Thyroid gland (tissue), 4 donors: ENCODE measurements at regions not wholly inside any gene's neighbourhood (a gene's known extent, or its start where the extent isn't known, plus 50 kb on each side); places are given as distances from the start of the nearest gene placed in this dataset.

Source experiments
- POLR2A ChIP-seq, 2 donors: fragments of 450-650 bp; IDR thresholded peaks; one replicate each; pipeline ENCODE4 v1.6.1; 2017; ENCODE audit warnings: antibody characterized with exemption in 2 of 2, mild to moderate bottlenecking in 2 of 2, moderate library complexity in 1 of 2
- TF ChIP-seq, protein P1 (sequence below), 6 experiments: fragments of 200-600 bp in 3 of 6; fragments of 450-650 bp in 3 of 6; sonication (generic) in 3 of 6; IDR thresholded peaks; one replicate each; pipeline ENCODE4 v1.5.1; 2016 to 2019; ENCODE audit warnings: antibody characterized with exemption in 6 of 6, mild to moderate bottlenecking in 2 of 6, inconsistent platforms in 1 of 6, moderate library complexity in 1 of 6

DNA sequence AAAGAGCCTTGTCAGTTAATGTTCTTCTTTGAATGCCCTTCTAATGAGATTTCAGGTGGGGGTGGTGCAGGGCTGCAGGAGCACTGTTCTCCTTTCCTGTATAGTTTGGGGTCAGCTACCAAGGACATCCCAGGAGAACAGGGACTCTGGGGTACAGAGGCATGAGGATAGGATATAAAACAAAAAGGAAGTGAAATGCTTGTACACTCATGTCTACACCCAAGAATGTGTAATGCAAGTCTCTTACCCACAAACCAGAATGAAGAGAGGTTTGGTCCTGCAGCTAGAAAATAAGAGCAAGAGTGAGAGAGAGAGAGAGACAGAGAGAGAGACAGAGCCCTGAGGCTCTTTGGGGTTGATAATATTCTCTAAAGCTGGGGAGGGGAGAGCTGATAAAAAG lies 151.8 kb upstream of the KCTD1 start:
- TF ChIP-seq, protein P1, sequence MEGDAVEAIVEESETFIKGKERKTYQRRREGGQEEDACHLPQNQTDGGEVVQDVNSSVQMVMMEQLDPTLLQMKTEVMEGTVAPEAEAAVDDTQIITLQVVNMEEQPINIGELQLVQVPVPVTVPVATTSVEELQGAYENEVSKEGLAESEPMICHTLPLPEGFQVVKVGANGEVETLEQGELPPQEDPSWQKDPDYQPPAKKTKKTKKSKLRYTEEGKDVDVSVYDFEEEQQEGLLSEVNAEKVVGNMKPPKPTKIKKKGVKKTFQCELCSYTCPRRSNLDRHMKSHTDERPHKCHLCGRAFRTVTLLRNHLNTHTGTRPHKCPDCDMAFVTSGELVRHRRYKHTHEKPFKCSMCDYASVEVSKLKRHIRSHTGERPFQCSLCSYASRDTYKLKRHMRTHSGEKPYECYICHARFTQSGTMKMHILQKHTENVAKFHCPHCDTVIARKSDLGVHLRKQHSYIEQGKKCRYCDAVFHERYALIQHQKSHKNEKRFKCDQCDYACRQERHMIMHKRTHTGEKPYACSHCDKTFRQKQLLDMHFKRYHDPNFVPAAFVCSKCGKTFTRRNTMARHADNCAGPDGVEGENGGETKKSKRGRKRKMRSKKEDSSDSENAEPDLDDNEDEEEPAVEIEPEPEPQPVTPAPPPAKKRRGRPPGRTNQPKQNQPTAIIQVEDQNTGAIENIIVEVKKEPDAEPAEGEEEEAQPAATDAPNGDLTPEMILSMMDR (IDR thresholded peaks at IDR 0.05), result no peak
- TF ChIP-seq POLR2A (IDR thresholded peaks at IDR 0.05), result no peak
